RKO (cell line): ENCODE measurements at regions not wholly inside any gene's neighbourhood (a gene's known extent, or its start where the extent isn't known, plus 50 kb on each side); places are given as distances from the start of the nearest gene placed in this dataset.

Experiments used
- DNase-seq: peaks from one replicate; pipeline ENCODE4 v3.0.0-alpha.2; 2016; ENCODE audit warnings: low spot score

GRCh38 chr15:96102631-96103030, 227.9 kb upstream of the NR2F2 start:
- DNase-seq = no peak

DNA sequence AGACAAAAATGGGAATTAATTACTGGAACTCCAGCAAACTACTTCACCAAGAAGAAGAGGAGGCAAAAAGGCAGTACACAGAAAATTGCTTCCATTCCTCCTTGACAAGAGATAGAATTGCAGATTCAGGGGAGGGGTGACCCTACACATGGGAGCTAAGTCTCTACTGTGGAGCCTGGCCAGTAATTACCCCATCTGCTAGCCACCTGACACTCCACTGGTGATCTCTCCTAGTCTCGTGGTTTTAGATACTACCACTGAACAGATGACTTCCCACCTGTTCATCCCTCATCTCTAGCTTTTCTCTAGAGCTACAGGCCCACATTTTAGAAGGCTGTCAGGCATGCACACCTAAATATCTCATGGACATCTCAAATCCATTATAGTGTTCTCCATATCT, 224.3 kb upstream of the NR2F2 start:
- no peak for DNase-seq

GRCh38 chr15:96106628-96107027, 223.9 kb upstream of the NR2F2 start:
- no peak for DNase-seq

DNA sequence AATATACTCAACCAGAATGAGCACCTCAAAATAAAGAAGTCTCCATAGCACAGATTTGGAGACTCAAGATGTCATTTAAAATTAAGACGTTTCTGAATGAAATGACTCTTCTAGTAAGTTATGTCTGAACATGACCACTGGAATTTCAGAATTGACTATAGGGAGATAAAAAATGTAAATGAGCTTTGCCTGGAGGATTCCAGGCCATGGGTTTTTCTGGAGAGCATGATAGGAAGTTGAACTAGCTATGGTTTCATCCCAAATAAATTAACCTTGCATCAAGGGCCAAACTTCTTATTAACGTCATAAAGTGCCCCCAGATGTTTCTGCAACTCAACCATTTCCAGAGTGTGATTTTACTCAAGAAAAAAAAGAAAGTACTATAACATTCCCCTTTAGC, 222.6 kb upstream of the NR2F2 start:
- DNase-seq = no peak

GRCh38 chr15:96108405-96108804, 222.1 kb upstream of the NR2F2 start:
- no peak for DNase-seq

- DNase-seq = no peak
These were observed 220.7 kb upstream of the NR2F2 start for GRCh38 chr15:96109820-96110219.

GRCh38 chr15:96112018-96112417, 218.5 kb upstream of the NR2F2 start:
- no peak for DNase-seq

- no peak for DNase-seq
These were observed 214.9 kb upstream of the NR2F2 start for GRCh38 chr15:96115642-96116041.

DNA sequence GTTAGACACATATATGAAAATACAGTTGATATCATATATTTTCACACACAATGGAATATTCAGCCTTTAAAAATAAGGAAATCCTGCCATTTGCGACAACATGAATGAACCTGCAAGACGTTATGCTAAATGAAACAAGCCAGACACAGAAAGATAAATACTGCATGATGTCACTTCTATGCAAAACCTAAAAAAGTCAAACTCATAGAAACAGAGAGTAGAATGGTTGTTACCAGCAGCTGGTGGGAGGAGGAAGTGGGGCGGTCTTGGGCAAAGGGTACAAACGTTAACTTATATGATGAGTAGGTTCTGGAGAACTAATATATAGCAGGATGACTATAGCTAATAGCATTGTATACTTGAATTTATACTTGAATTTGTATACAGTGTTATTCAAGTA, 213.2 kb upstream of the NR2F2 start:
- no peak for DNase-seq

DNA sequence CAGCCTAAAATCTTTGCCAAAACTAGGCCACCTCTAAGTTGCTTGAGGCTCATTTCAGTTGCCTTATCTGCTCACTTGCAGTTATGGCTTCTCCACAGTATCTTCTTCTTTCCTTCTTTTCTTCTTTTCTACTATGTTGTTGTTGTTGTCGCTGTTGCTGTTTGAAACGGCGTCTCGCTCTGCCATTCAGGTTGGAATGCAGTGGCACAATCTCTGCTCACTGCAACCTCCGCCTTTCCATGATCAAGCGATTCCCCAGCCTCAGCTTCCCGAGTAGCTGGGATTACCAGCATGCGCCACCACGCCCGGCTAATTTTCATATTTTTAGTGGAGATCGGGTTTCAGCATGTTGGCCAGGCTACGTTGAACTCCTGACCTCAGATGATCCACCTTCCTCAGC, 210.8 kb upstream of the NR2F2 start:
- DNase-seq = no peak

- no peak for DNase-seq
These were observed 209.2 kb upstream of the NR2F2 start for GRCh38 chr15:96121086-96121920.

GRCh38 chr15:96122077-96123027, 208.1 kb upstream of the NR2F2 start:
- DNase-seq = peak; percentile 16

DNA sequence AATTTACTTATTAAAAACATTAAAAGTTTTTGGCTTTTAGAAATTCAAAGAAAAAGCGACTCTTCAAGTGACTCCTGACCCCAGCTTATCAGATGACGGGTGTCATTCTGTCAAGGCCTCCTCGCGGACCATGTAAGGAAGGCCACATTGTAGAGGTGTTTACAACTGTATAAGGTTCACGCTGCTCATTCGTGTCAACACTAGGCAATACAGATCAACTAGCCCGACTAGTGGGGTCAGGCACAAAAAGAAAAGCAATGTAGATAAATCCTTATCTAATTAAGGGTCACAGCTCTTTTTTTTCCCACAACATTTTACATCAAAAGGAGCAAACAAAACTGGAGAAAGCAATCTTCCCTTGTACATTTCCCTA, 207.5 kb upstream of the NR2F2 start:
- DNase-seq = no peak

DNA sequence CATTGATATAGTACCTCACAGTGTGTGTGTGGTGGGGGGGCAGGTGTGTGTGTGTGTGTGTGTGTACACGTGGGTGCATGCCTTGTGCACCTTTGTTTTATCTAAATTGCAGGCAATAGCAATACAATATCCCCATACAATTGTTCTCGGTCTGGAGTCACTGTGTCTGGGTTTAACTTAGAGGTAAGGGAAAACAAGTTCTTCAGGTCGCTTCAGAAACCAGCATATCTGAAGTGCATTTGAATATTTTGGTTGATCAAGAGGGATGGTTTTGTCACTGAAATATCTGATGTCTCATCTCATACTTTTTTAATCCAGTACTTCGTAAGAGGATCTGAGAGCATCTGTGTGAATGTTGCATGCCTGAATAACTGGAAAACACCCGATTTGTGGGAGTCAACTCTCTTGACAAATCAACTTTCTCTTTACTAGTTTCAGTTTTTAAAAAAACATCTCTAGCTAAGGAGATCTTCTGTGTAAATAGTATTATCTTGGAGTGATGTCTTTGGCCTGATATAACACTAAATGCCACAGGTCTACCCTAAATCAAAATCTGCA, 206.8 kb upstream of the NR2F2 start:
- no peak for DNase-seq

- DNase-seq = no peak
These were observed 206.1 kb upstream of the NR2F2 start for GRCh38 chr15:96124436-96124835.

DNA sequence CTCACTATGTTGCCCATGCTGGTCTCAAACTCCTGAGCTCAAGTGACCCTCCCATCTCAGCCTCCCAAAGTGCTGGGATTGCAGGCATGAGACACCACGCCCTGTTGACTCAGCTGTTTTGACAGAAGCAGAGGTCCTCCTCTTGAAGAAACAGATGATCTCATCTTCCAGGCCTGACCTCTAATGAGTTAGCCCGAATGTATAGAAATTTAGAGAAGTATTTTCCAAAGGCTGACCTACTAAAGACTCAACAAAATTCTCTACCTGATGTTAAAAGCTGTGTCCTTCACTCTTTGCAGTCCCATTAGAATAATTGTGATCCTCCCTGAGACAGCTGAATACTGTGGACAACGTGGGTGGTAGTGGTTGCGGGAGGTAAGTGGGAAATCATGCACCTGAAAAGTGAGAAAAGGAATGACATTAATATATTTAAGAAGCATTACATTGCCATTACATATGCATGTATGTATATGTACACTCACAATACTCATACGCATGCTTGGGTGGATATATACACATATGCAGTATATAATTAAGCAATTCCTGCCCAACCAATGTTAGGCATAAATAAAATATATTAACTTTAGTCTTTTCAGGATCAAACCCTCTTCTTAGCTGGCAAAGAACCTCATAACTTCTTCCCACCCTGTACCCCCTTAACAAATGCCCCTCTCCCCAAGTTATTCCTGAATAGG, 204.6 kb upstream of the NR2F2 start:
- DNase-seq = no peak

- DNase-seq = no peak
These were observed 203.6 kb upstream of the NR2F2 start for GRCh38 chr15:96126859-96127258.

DNA sequence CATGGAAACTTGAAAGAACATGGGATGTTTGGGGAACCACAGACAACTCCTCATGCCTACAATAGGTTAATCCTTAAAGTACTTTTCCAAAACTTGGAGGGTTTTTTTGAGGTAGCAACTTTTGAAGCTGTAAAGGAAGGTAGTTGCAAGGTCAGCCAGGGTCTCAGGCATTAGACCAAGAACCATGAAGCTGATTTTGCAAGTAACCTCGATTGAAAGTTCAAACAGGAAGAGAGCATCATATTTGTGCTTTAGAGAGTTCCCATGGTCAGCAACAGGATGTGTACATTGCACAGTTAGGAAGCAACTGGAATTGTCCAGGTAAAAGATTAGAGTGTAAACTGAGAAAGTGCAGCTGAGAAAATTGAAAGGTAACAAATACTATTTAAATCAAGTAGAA, 199.8 kb upstream of the NR2F2 start:
- no peak for DNase-seq

- no peak for DNase-seq
These were observed 198.4 kb upstream of the NR2F2 start for GRCh38 chr15:96132126-96132525.

DNA sequence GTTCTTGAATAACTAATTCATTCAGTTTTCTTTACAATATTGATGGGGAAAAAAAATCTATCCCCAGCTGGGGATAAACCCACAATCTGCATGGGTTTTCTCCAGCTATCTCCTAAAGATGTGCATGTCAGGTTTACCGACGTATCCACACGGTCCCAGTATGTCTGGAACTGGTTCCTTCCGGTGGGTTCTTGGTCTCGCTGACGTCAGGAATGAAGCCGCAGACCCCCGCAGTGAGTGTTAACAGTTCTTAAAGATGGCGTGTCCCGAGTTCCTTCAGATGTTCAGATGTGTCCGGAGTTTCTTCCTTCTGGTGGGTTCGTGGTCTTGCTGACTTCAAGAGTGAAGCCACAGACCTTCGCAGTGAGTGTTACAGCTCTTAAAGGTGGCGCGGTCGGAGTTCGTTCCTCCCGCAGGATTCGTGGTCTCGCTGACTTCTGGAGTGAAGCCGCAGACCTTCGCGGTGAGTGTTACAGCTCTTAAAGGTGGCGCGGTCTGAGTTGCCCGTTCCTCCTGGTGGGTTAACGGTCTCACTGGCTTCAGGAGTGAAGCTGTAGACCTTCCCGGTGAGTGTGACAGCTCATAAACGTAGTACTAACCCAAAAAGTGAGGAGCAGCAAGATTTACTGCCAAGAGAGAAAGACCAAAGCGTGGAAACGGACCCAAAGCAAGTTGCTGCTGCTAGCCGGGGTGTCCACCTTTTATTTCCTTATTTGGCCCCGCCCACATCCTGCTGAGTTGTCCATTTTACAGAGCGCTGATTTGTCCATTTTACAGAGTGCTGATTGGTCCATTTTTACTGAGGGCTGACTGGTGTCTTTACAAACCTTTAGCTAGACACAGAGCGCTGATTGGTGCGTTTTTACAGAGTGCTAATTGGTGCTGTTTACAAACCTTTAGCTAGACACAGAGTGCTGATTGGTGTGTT, 195.1 kb upstream of the NR2F2 start:
- DNase-seq = no peak

DNA sequence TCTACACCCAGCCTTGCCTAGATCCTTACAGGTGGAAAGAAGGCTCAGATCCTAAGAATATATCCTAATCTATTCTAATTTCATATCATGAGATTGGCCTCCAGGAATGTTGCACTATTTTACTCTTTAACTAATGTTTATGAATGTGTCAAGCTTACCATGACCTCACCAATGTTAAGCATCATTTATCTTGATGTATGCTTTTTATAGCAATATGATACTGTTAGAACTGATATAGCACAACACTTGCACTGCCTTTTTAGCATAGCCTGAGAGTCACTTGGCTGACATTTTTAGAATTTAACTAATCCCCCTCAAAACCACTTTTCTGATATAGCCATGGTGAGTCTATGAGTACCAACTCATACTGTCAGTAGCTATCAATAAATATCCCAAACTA, 191.5 kb upstream of the NR2F2 start:
- no peak for DNase-seq
